Iris pigment epithelial cell (primary cell): ENCODE measurements at regions not wholly inside any gene's neighbourhood (a gene's known extent, or its start where the extent isn't known, plus 50 kb on each side); places are given as distances from the start of the nearest gene placed in this dataset.

Experiments
- DNase-seq: peaks from one replicate; pipeline ENCODE4 v3.0.0-alpha.2; 2011; ENCODE audit warnings: low read depth

- DNase-seq = no peak
These were observed 59.1 kb upstream of the DCN start for GRCh38 chr12:91241756-91242155.

- no peak for DNase-seq
These were observed 57.9 kb upstream of the DCN start for GRCh38 chr12:91240386-91241095.

GRCh38 chr12:91239481-91239880 lies 56.9 kb upstream of the DCN start:
- peak; percentile 62 for DNase-seq
